GM12892 (cell line): ENCODE measurements at regions not wholly inside any gene's neighbourhood (a gene's known extent, or its start where the extent isn't known, plus 50 kb on each side); places are given as distances from the start of the nearest gene placed in this dataset.

Experiments
- DNase-seq: peaks from one replicate; pipeline ENCODE4 v3.0.0; 2011; ENCODE audit not compliant: insufficient read length
- FAIRE-seq: peaks from 2 replicates; lab custom pipeline; 2011; peaks lifted over from hg19 to GRCh38; lab: Jason Lieb, UNC
- POLR2A ChIP-seq: IDR thresholded peaks from 2 replicates; pipeline ENCODE4 v1.6.1; 2011; ENCODE audit warnings: low read depth, low read length, control low read depth
- POLR2AphosphoS5 ChIP-seq: IDR thresholded peaks from 2 replicates; pipeline ENCODE4 v1.6.1; 2011; ENCODE audit warnings: low read depth, low read length, control low read depth
- TAF1 ChIP-seq: IDR thresholded peaks from 2 replicates; pipeline ENCODE4 v1.6.1; 2011; ENCODE audit warnings: low read depth, mild to moderate bottlenecking, control low read depth, low read length, borderline replicate concordance

- DNase-seq (no peak), FAIRE-seq (no peak)
- TF ChIP-seq POLR2A (no peak), POLR2AphosphoS5 (no peak), TAF1 (no peak)
Observed at GRCh38 chr2:234679741-234680687, 183.1 kb upstream of the ARL4C start.

DNA sequence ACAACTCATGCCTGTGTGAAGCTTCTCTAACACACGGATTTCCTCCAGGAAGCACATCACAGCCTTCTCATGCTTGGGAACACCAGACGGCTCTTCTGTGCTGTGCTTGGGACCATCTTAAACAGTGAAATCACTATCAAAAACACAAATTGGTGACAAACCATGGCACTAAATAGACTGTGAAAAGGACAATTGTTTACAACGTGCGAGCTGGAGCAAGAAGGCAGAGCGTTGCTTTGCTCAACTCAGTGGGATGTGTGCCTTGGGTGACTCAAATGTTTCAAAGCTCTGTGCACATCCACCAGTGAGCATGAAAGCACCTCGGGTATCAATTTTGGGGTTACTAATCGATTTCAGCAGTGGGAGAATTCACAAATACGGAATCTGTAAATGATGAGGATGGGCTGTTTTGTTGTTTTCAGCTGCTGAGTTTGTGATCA lies 182.4 kb upstream of the ARL4C start:
- TF ChIP-seq TAF1 (no peak), POLR2A (no peak)
- DNase-seq: no peak
- no peak for FAIRE-seq

DNA sequence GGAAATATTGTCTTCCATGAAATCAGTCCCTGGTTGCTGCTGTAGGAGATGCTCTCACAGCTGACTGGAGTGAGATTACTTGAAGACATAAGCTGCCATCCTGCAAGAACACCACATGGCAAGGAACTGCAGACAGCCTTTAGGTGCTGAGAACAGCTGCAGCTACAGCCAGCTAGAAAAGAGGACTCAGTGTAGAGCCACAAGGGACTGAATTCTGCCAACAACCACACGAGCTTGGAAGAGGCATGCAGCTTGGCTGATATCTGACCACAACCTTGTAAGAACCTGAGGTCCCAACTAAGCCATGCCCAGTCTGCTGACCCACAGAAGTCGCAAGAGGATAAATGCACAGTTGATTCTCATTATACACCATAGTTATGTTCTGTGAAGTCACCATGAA lies 181.8 kb upstream of the ARL4C start:
- FAIRE-seq: no peak

DNA sequence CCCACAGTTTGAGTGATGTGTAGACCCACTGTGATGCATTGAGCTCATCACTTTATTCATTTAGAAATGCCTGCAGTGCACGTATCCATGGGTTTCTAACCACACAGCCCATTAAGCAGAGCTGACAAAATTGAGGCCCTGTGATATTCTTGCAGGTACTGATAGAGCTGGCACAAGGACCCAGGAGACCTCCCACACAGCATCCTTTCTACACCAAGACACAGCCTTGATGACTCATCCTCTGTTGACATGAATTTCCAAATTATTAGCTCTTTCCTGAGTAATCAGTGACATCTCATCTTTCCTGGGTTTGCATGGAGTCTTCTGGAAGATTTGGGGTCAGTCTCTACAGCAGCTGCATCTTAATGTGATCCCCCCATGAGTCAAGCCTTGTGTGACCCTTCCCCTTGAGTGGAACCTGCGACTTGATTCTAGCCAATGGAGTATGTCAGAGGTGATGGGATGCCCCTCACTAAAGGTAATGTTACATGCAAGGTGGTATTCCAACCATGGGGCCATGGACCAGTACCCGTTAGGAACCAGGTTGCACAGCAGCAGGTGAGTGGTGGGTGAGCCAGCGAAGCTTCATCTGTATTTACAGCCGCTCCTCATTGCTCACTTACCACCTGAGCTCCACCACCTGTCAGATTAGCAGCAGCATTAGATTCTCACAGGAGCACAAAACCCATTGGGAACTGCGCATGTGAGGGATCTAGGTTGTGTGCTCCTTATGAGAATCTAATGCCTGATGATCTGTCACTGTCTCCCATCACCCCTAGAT lies 181.1 kb upstream of the ARL4C start:
- TF ChIP-seq POLR2A (no peak), TAF1 (no peak), POLR2AphosphoS5 (no peak)
- DNase-seq (no peak), FAIRE-seq (no peak)

More for the DNA sequence above, 181.8 kb upstream of the ARL4C start:
- DNase-seq: no peak
- TF ChIP-seq POLR2A (no peak), TAF1 (no peak), POLR2AphosphoS5 (no peak)

DNA sequence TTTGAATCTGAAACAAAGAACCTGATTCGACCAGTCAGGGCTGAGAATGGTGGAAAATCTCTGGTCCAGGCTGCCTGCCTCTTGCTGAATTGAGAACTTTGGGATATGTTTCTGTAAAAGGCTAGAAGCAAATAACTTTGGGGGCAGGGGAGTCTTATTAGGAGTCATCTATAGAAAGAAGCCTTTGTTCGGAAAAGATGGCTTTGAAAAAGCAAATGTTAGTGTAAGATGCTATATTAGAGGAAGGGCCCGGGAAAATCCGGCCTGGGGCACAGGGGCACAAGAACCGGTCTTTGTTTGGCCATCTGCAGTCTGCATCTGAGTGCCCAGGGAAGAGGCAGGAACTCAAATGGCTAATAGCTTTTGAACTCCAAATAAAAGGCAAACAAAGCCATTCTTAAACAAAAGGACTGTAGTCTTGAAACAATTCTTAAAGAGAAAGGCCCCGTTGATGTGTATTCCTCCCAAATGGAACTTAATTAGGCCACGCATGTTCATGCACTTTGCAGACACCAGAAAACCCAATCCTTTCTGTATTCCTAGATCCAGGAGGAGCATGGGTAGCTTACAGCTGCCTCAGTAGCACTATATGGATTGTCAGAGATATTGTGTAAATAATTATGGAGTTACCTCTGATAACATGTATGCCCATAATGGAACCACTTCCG lies 180.0 kb upstream of the ARL4C start:
- DNase-seq (no peak), FAIRE-seq (no peak)
- no peak for TF ChIP-seq POLR2AphosphoS5
- TF ChIP-seq POLR2A: no peak
- TF ChIP-seq TAF1: no peak

DNA sequence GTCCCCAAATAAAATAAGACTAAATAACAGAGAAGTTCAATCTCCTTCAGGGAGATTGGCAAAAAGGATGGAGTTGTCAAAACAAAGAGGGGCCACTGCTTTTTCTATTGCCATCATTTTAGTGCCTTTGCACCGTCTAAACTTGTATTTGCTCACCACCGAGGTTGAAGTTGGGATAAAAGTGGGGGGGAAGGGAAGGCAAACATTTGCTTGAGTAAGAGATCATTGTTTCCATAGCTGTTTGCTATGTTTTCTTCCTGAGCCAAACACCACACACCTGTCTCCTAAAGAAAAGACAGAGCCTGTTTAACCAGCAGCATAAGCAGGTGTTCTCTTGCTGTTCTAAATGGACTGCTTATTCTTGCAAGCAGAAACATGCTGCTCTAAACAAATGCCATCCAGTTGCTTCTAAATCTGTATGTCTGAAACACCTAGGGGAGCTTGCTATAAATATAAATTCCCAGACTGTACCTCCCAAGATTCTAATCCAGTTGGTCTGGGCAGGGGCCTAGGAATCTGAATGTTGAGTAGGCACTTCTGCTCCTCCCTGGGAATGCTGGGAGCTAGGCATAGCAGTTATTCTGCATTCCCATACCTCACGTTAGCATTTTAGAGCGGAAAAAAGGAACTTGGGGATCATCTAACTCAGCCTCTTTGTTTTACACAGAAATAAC lies 179.4 kb upstream of the ARL4C start:
- DNase-seq (no peak), FAIRE-seq (no peak)
- TF ChIP-seq POLR2AphosphoS5 (no peak), POLR2A (no peak), TAF1 (no peak)

- TF ChIP-seq POLR2A (no peak), POLR2AphosphoS5 (no peak), TAF1 (no peak)
- DNase-seq: no peak
- FAIRE-seq: no peak
Observed at GRCh38 chr2:234674781-234675201, 177.9 kb upstream of the ARL4C start.

DNA sequence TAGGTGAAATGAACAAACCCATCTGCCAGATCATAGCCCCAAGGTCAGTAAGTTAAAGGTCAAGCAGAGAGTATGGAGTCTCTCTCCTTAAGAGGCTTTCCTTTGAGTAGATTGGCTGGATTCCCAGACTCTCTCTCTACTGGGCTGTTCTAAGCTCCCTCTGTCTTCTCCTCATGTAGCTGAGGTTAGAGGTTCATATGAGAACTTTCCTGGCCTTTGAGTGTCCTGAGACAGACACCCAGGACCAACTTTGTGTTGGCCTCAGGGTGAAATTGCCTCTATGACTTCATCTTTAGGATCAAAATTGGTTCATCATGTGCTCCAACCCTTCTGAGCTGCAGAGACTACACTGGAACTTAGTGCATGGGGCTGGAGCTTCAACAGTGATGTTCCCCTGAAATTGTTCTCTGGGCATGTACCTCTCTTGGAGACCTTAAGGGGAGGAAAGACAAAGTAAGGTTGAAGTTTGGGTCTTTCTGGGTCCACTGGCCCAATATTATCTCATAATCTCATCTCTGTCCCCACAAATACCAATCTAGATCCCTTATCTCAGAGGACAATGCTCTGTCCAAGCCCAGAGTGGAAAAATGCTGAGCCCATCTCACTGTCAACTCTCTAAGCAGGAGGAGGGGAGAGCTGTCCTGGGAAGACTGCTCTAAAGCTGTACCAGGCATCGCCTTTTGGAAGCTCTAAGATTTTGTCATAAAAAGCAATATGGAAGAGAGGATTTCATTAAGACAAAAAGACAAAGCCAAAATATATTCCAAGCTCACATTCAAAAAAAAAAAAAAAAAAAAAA lies 177.3 kb upstream of the ARL4C start:
- TF ChIP-seq POLR2AphosphoS5 (no peak), POLR2A (no peak), TAF1 (no peak)
- DNase-seq: no peak
- no peak for FAIRE-seq

DNA sequence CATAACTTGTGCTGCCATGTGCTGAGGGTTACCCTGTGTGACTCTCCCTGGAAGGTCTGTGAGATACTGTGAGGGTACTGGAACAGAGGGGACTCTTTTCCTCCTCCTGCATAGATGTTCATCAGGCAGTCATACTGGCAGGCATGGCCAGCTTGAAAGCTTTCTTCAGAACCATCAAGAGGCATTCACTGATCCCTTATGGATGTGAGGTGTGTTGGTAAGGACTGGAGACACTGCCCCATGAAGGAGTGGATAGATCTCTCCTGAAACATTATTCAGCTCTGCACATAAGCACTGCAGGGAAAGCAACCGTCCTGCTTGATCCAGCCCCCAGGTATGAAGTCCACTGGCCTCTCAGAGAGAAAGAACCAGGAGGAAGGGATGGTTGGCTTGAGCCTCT lies 176.6 kb upstream of the ARL4C start:
- DNase-seq (no peak), FAIRE-seq (no peak)
- TF ChIP-seq TAF1 (no peak), POLR2A (no peak), POLR2AphosphoS5 (no peak)

GRCh38 chr2:234672498-234673150 lies 175.7 kb upstream of the ARL4C start:
- TF ChIP-seq POLR2A: no peak
- FAIRE-seq (no peak), DNase-seq (no peak)

DNA sequence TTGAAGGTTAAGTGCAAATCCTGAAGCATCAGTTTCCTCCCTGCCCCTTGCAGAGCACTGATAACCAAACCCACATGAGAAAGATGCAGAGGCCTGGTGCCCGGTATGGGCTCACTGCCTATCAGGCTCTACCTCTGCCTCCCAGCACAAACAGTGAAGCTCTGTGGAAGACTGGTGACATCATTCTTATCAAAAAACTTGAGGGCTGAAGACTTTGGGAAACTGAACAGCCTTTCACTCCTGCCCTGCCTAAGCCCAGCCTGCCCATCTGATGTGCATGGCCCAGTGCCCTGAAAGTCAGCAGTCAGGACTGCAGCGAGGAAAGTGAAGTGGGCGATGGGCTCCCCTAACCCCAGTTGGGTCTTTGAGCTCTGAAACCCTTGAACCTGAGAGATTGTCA lies 174.8 kb upstream of the ARL4C start:
- DNase-seq: no peak
- FAIRE-seq: no peak
- TF ChIP-seq POLR2A (no peak), POLR2AphosphoS5 (no peak), TAF1 (no peak)
